ENCODE measurements at regions not wholly inside any gene's neighbourhood (a gene's known extent, or its start where the extent isn't known, plus 50 kb on each side); places are given as distances from the start of the nearest gene placed in this dataset.

GRCh38 chr12:20126601-20127000 is 241.7 kb upstream of the PDE3A start:
- ChIA-PET POLR2A (no interaction called here), CTCF (interaction anchor here (0.7 to 0.8 kb wide), 3 partner anchors 9 to 850 kb away, joined by 3 to 7 read pairs (median 5); no protein-coding TSS in a partner anchor)
- DNase-seq (ENCODE audit: extremely low spot score): no peak

GRCh38 chr12:20127413-20127812 is 240.9 kb upstream of the PDE3A start:
- DNase-seq (ENCODE audit: extremely low spot score): no peak
- POLR2A ChIA-PET: no interaction called here
- CTCF ChIA-PET: no interaction called here
- TF ChIP-seq LEF1 (IDR thresholded peaks at IDR 0.05; ENCODE audit: borderline replicate concordance) (no peak), HDGF (IDR thresholded peaks at IDR 0.05; ENCODE audit: borderline replicate concordance) (no peak), L3MBTL2 (conservative IDR thresholded peaks at IDR 0.05) (no peak), FOXM1 (IDR thresholded peaks at IDR 0.05; ENCODE audit: borderline replicate concordance) (no peak), FOXK2 (IDR thresholded peaks at IDR 0.05) (no peak), ZNF384 (IDR thresholded peaks at IDR 0.05) (no peak), FOXA1 (IDR thresholded peaks at IDR 0.05) (no peak), CTBP1 (IDR thresholded peaks at IDR 0.05; ENCODE audit: borderline replicate concordance) (no peak), SUZ12 (IDR thresholded peaks at IDR 0.05) (no peak), TARDBP (IDR thresholded peaks at IDR 0.05) (no peak), PKNOX1 (IDR thresholded peaks at IDR 0.05) (no peak)

More at GRCh38 chr12:20126601-20127000, 241.7 kb upstream of the PDE3A start:
- peak; percentile 64; the same call in 1 of the 2 replicates for TF ChIP-seq PKNOX1 (IDR thresholded peaks at IDR 0.05)
- TF ChIP-seq BHLHE40 (IDR thresholded peaks at IDR 0.05; ENCODE audit: borderline replicate concordance): no peak

GRCh38 chr12:20128928-20129327 is 239.4 kb upstream of the PDE3A start:
- TF ChIP-seq PKNOX1 (IDR thresholded peaks at IDR 0.05) (peak; percentile 39; the same call in 1 of the 2 replicates), FOXK2 (IDR thresholded peaks at IDR 0.05) (no peak)
- CTCF ChIA-PET: no interaction called here
- no peak for DNase-seq (ENCODE audit: extremely low spot score)
- POLR2A ChIA-PET: no interaction called here

- POLR2A ChIA-PET: no interaction called here
- no peak for TF ChIP-seq NFRKB (IDR thresholded peaks at IDR 0.05)
- no peak for DNase-seq (ENCODE audit: extremely low spot score)
- CTCF ChIA-PET: no interaction called here
These were observed 235.5 kb upstream of the PDE3A start for GRCh38 chr12:20132818-20133217.

GRCh38 chr12:20134652-20135051 is 233.7 kb upstream of the PDE3A start:
- TF ChIP-seq BHLHE40 (IDR thresholded peaks at IDR 0.05; ENCODE audit: borderline replicate concordance) (no peak), CTBP1 (IDR thresholded peaks at IDR 0.05; ENCODE audit: borderline replicate concordance) (no peak)
- POLR2A ChIA-PET: no interaction called here
- DNase-seq (ENCODE audit: extremely low spot score): no peak
- CTCF ChIA-PET: no interaction called here

- ChIA-PET POLR2A (no interaction called here), CTCF (no interaction called here)
- no peak for DNase-seq (ENCODE audit: extremely low spot score)
- TF ChIP-seq NFRKB (IDR thresholded peaks at IDR 0.05): no peak
- TF ChIP-seq PKNOX1 (IDR thresholded peaks at IDR 0.05): no peak
- TF ChIP-seq BHLHE40 (IDR thresholded peaks at IDR 0.05; ENCODE audit: borderline replicate concordance): no peak
- no peak for TF ChIP-seq FOXK2 (IDR thresholded peaks at IDR 0.05)
- TF ChIP-seq HDGF (IDR thresholded peaks at IDR 0.05; ENCODE audit: borderline replicate concordance): no peak
- TF ChIP-seq FOXM1 (IDR thresholded peaks at IDR 0.05; ENCODE audit: borderline replicate concordance): no peak
- TF ChIP-seq CTBP1 (IDR thresholded peaks at IDR 0.05; ENCODE audit: borderline replicate concordance): no peak
- TF ChIP-seq SP1 (IDR thresholded peaks at IDR 0.05): no peak
- TF ChIP-seq LEF1 (IDR thresholded peaks at IDR 0.05; ENCODE audit: borderline replicate concordance): no peak
- TF ChIP-seq ARNT (IDR thresholded peaks at IDR 0.05): no peak
- TF ChIP-seq FOXA1 (IDR thresholded peaks at IDR 0.05): no peak
- TF ChIP-seq SUZ12 (IDR thresholded peaks at IDR 0.05): no peak
- TF ChIP-seq ELF4 (IDR thresholded peaks at IDR 0.05): no peak
These were observed 227.6 kb upstream of the PDE3A start for GRCh38 chr12:20140751-20141150.

- no peak for DNase-seq (ENCODE audit: extremely low spot score)
- TF ChIP-seq FOXM1 (IDR thresholded peaks at IDR 0.05; ENCODE audit: borderline replicate concordance) (no peak), ELF4 (IDR thresholded peaks at IDR 0.05) (no peak), ARNT (IDR thresholded peaks at IDR 0.05) (no peak), HDGF (IDR thresholded peaks at IDR 0.05; ENCODE audit: borderline replicate concordance) (no peak)
- CTCF ChIA-PET: interaction anchor here (0.6 kb wide), 1 partner anchor 419 kb away, joined by 3 read pairs; no protein-coding TSS in a partner anchor
- POLR2A ChIA-PET: no interaction called here
These were observed 226.0 kb upstream of the PDE3A start for GRCh38 chr12:20142316-20142715.

Measured in HEK293T (cell line).